IMR-90 (cell line): ENCODE measurements at regions not wholly inside any gene's neighbourhood (a gene's known extent, or its start where the extent isn't known, plus 50 kb on each side); places are given as distances from the start of the nearest gene placed in this dataset.

Experiments used
- ATAC-seq: fragments of 200-7000 bp; cut with Tn5 transposase; 2 replicates; pipeline ENCODE4 v1.9.1; 2020; ENCODE audit warnings: low read depth, mild to moderate bottlenecking, moderate library complexity
- BruUV-seq: library from RNA; stranded (reverse); fragments of 400-500 nt; replicated peaks from 2 replicates; lab custom pipeline; 2021; lab: Mats Ljungman, UMichigan
- CTCF ChIA-PET: fragments of 300-600 bp; formaldehyde crosslinking; extraction: SDS; loops from one replicate; lab custom pipeline; 2021; ENCODE audit warnings: antibody characterized with exemption; lab: Yijun Ruan, JAX
- POLR2A ChIA-PET: fragments of 300-600 bp; sonication (Branson Sonifier 250); formaldehyde crosslinking; loops from one replicate; lab custom pipeline; 2022; ENCODE audit warnings: antibody characterized with exemption; ENCODE audit not compliant: unreplicated experiment; lab: Charles Lee
- DNase-seq: peaks from one replicate; pipeline ENCODE4 v3.0.0; 2013
- H2AFZ ChIP-seq: replicated peaks from 2 replicates; pipeline ENCODE3; 2013; ENCODE audit warnings: low read length, mild to moderate bottlenecking; ENCODE audit not compliant: poor library complexity
- H2AK5ac ChIP-seq: 2 replicates; pipeline ENCODE4 v1.6.1; 2013; ENCODE audit warnings: low read depth, low read length, inconsistent platforms
- H2AK9ac ChIP-seq: replicated peaks from 2 replicates; pipeline ENCODE3; 2013; ENCODE audit warnings: mild to moderate bottlenecking, low read depth, low read length, moderate library complexity; ENCODE audit not compliant: poor library complexity
- H2BK120ac ChIP-seq: 2 replicates; pipeline ENCODE4 v1.6.1; 2013; ENCODE audit warnings: low read depth, low read length, inconsistent platforms
- H2BK15ac ChIP-seq: 3 replicates; pipeline ENCODE4 v1.6.1; 2013; ENCODE audit warnings: low read depth, low read length, inconsistent platforms
- H2BK20ac ChIP-seq: 2 replicates; pipeline ENCODE4 v1.6.1; 2013; ENCODE audit warnings: low read depth, mild to moderate bottlenecking, inconsistent platforms, low read length, moderate library complexity
- H2BK5ac ChIP-seq: 2 replicates; pipeline ENCODE4 v1.6.1; 2013; ENCODE audit warnings: mild to moderate bottlenecking, low read depth, low read length, inconsistent platforms; ENCODE audit not compliant: poor library complexity, severe bottlenecking
- H3K14ac ChIP-seq: replicated peaks from 2 replicates; pipeline ENCODE4 v1.6.1; 2013; ENCODE audit warnings: low read depth, low read length, inconsistent platforms
- H3K18ac ChIP-seq: 2 replicates; pipeline ENCODE4 v1.6.1; 2013; ENCODE audit warnings: low read depth, low read length, control low read depth
- H3K23ac ChIP-seq: 2 replicates; pipeline ENCODE4 v1.6.1; 2013; ENCODE audit warnings: low read depth, low read length, inconsistent platforms
- H3K27ac ChIP-seq: 2 replicates; pipeline ENCODE4 v1.5.1; 2013; ENCODE audit warnings: mild to moderate bottlenecking, control low read depth, low read length; ENCODE audit not compliant: insufficient read depth
- H3K27me3 ChIP-seq: 2 replicates; pipeline ENCODE4 v1.6.1; 2013; ENCODE audit warnings: low read length; ENCODE audit not compliant: control insufficient read depth, insufficient read depth
- H3K36me3 ChIP-seq: 2 replicates; pipeline ENCODE4 v1.6.1; 2013; ENCODE audit warnings: low read length, mixed read lengths; ENCODE audit not compliant: control insufficient read depth, insufficient read depth
- H3K4ac ChIP-seq: 2 replicates; pipeline ENCODE4 v1.6.1; 2013; ENCODE audit warnings: low read depth, low read length, inconsistent platforms
- H3K4me1 ChIP-seq: 2 replicates; pipeline ENCODE4 v1.6.1; 2013; ENCODE audit warnings: low read length, mixed read lengths; ENCODE audit not compliant: control insufficient read depth, insufficient read depth
- H3K4me2 ChIP-seq: 2 replicates; pipeline ENCODE4 v1.6.1; 2013; ENCODE audit warnings: low read depth, mild to moderate bottlenecking, control low read depth, low read length, moderate library complexity
- H3K4me3 ChIP-seq: 2 replicates; pipeline ENCODE4 v1.5.1; 2013; ENCODE audit warnings: low read depth, mild to moderate bottlenecking, control low read depth, low read length, moderate library complexity; ENCODE audit not compliant: insufficient read depth
- H3K56ac ChIP-seq: 2 replicates; pipeline ENCODE4 v1.6.1; 2013; ENCODE audit warnings: low read length, inconsistent platforms; ENCODE audit not compliant: insufficient read depth; ENCODE audit errors: extremely low read depth
- H3K79me1 ChIP-seq, 2 experiments: 2 replicates each; pipeline ENCODE4 v1.6.1; 2013; ENCODE audit warnings: low read length in 2 of 2, inconsistent platforms in 1 of 2, low read depth in 1 of 2
- H3K9ac ChIP-seq: 2 replicates; pipeline ENCODE4 v1.6.1; 2013; ENCODE audit warnings: low read depth, low read length, control low read depth
- H3K9me1 ChIP-seq: 2 replicates; pipeline ENCODE4 v1.6.1; 2013; ENCODE audit warnings: low read length, inconsistent platforms; ENCODE audit not compliant: insufficient read depth
- H3K9me3 ChIP-seq: 2 replicates; pipeline ENCODE4 v1.6.1; 2013; ENCODE audit warnings: low read length; ENCODE audit not compliant: control insufficient read depth, insufficient read depth
- H4K20me1 ChIP-seq: 2 replicates; pipeline ENCODE4 v1.6.1; 2013; ENCODE audit warnings: low read length, inconsistent platforms; ENCODE audit not compliant: insufficient read depth
- H4K5ac ChIP-seq: 2 replicates; pipeline ENCODE4 v1.6.1; 2013; ENCODE audit warnings: mild to moderate bottlenecking, low read depth, low read length, control low read depth
- H4K8ac ChIP-seq, 2 experiments: 2 replicates each; pipeline ENCODE4 v1.6.1; 2013; ENCODE audit warnings: low read depth in 2 of 2, low read length in 2 of 2, control low read depth in 1 of 2, inconsistent platforms in 1 of 2
- H4K91ac ChIP-seq: 2 replicates; pipeline ENCODE4 v1.6.1; 2013; ENCODE audit warnings: low read depth, low read length, inconsistent platforms; ENCODE audit not compliant: insufficient read depth
- BHLHE40 ChIP-seq: fragments of 150-350 bp; IDR thresholded peaks from 2 replicates; pipeline ENCODE4 v1.6.1; 2016; ENCODE audit warnings: mild to moderate bottlenecking, low read depth, low read length
- CEBPB ChIP-seq: IDR thresholded peaks from 2 replicates; pipeline ENCODE4 v1.6.1; 2012; ENCODE audit warnings: low read depth, low read length, improper control_type of control experiment
- CHD1 ChIP-seq: IDR thresholded peaks from 2 replicates; pipeline ENCODE4 v1.6.1; 2012; ENCODE audit warnings: low read depth, low read length, improper control_type of control experiment
- ELK1 ChIP-seq: fragments of 150-350 bp; IDR thresholded peaks from 2 replicates; pipeline ENCODE4 v1.6.1; 2016; ENCODE audit warnings: low read depth, mild to moderate bottlenecking, low read length, moderate library complexity, borderline replicate concordance
- FOS ChIP-seq: fragments of 150-350 bp; IDR thresholded peaks from 2 replicates; pipeline ENCODE4 v1.6.1; 2016; ENCODE audit warnings: low read depth, low read length
- RCOR1 ChIP-seq: IDR thresholded peaks from 2 replicates; pipeline ENCODE4 v1.6.1; 2012; ENCODE audit warnings: mild to moderate bottlenecking, low read length, improper control_type of control experiment; ENCODE audit not compliant: insufficient replicate concordance
- RFX5 ChIP-seq: IDR thresholded peaks from 2 replicates; pipeline ENCODE4 v1.8.0; 2012; ENCODE audit warnings: low read depth, mild to moderate bottlenecking, low read length, moderate library complexity
- WGBS, 2 experiments: methylation state at CpG; one replicate each; pipeline versions ENCODE4 v1.1.5 to v1.1.7; 2013; ENCODE audit warnings: missing lambda C conversion rate in 2 of 2; ENCODE audit not compliant: insufficient read length in 1 of 2; ENCODE audit errors: extremely low coverage in 2 of 2; 5-methylcytosine and 5-hydroxymethylcytosine counted together
- dilution Hi-C: fragments of 300-500 bp; cut with HindIII; formaldehyde crosslinking; loops from one replicate; pipeline ENCODE4 v1.14.3; 2018; ENCODE audit warnings: low sequenced_read_pairs; ENCODE audit not compliant: unreplicated experiment
- in situ Hi-C: fragments of 300-500 bp; cut with MboI; formaldehyde crosslinking; loops from 3 replicates; pipeline ENCODE4 v1.14.3; 2019; ENCODE audit warnings: low sequenced_read_pairs, inconsistent platforms, mixed read lengths
- intact Hi-C: fragments of 100-400 bp; cut with micrococcal nuclease; formaldehyde crosslinking; loops from 2 replicates; pipeline ENCODE4 v1.10.0; 2022

- intact Hi-C loops, result no loop called here
- no peak overlapping the region for H4K5ac ChIP-seq
- H4K91ac ChIP-seq, result no peak overlapping the region
- H3K9me3 ChIP-seq, result peaks cover 14% of the 10 kb centered on the region
- no peaks in the 10 kb centered on the region for H3K9me1 ChIP-seq
- DNase-seq, result no peak
- 48% methylated on average over 4 of the region's 18 CpGs; no CpG with 5 or more reads in 1 of the 2 experiments for WGBS, 2 experiments
- H3K36me3 ChIP-seq, result no peaks in the 10 kb centered on the region
- no peak overlapping the region for H2BK5ac ChIP-seq
- no peak overlapping the region for H2BK120ac ChIP-seq
- H2BK15ac ChIP-seq, result no peak overlapping the region
- no peak for ATAC-seq
- in situ Hi-C loops, result no loop called here
- no peak overlapping the region for H3K18ac ChIP-seq
- H2BK20ac ChIP-seq, result no peak overlapping the region
- no peaks in the 10 kb centered on the region for H3K4me1 ChIP-seq
- ChIA-PET POLR2A (no interaction called here), CTCF (no interaction called here)
- H3K4ac ChIP-seq, result no peak overlapping the region
- H4K20me1 ChIP-seq, result no peaks in the 10 kb centered on the region
- no peak overlapping the region for H3K27ac ChIP-seq
- no peak overlapping the region for H3K4me3 ChIP-seq
- no peak overlapping the region for H2AFZ ChIP-seq
- dilution Hi-C loops, result no loop called here
- H2AK9ac ChIP-seq, result no peak overlapping the region
- H3K9ac ChIP-seq, result no peak overlapping the region
- BruUV-seq, result no TSS peak
- no peak overlapping the region for H3K23ac ChIP-seq
- no peak overlapping the region for H4K8ac ChIP-seq
- H3K56ac ChIP-seq, result no peak overlapping the region
- H3K27me3 ChIP-seq, result no peaks in the 10 kb centered on the region
- TF ChIP-seq CEBPB (no peak), RFX5 (no peak), FOS (no peak), BHLHE40 (no peak), CHD1 (no peak), RCOR1 (no peak), ELK1 (no peak)
- H2AK5ac ChIP-seq, result no peak overlapping the region
- no peak overlapping the region for H3K4me2 ChIP-seq
- no peak overlapping the region for H3K14ac ChIP-seq
- H3K79me1 ChIP-seq, result no peaks in the 10 kb centered on the region
Measured at GRCh38 chr7:126040114-126041045, 1110.8 kb upstream of the POT1 start.
